GM10248 (cell line): ENCODE measurements at regions not wholly inside any gene's neighbourhood (a gene's known extent, or its start where the extent isn't known, plus 50 kb on each side); places are given as distances from the start of the nearest gene placed in this dataset.

ENCODE experiments used
- CTCF ChIA-PET: fragments of 300-600 bp; sonication (Branson Sonifier 250); formaldehyde crosslinking; extraction: SDS; loops from one replicate; lab custom pipeline; 2021; ENCODE audit warnings: antibody characterized with exemption; lab: Yijun Ruan, JAX
- POLR2A ChIA-PET: fragments of 350-650 bp; sonication (Branson Sonifier 250); formaldehyde crosslinking; extraction: SDS; loops from one replicate; lab custom pipeline; 2020; ENCODE audit warnings: antibody characterized with exemption; lab: Yijun Ruan, JAX
- DNase-seq: peaks from one replicate; pipeline ENCODE4 v3.0.0; 2012; ENCODE audit errors: extremely low spot score
- TF ChIP-seq, protein P1 (sequence below): IDR thresholded peaks from 2 replicates; pipeline ENCODE4 v1.5.1; 2012; ENCODE audit warnings: mild to moderate bottlenecking, low read depth; ENCODE audit errors: extremely low read depth, missing control alignments, control extremely low read depth

DNA sequence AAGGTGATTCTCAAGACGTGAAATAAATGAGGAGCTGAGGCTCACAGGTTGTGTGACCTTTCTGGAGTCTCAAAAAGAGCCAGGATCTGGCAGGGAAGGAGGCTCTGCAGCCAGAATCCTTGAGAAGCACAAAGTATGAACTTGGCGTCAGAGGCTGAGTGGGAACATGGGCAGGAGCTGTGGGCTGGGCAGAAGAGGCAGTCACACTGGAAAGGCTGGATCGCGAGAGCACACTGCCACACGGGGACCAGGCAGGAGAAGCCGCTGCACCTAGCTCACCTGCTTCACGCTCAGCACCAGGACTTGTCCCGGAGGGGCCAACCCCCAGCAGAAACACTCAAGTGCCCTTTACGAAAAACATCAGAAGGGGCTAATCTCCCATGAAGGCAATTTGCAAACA lies 535.0 kb downstream of the TNS3 start:
- TF ChIP-seq, protein P1, sequence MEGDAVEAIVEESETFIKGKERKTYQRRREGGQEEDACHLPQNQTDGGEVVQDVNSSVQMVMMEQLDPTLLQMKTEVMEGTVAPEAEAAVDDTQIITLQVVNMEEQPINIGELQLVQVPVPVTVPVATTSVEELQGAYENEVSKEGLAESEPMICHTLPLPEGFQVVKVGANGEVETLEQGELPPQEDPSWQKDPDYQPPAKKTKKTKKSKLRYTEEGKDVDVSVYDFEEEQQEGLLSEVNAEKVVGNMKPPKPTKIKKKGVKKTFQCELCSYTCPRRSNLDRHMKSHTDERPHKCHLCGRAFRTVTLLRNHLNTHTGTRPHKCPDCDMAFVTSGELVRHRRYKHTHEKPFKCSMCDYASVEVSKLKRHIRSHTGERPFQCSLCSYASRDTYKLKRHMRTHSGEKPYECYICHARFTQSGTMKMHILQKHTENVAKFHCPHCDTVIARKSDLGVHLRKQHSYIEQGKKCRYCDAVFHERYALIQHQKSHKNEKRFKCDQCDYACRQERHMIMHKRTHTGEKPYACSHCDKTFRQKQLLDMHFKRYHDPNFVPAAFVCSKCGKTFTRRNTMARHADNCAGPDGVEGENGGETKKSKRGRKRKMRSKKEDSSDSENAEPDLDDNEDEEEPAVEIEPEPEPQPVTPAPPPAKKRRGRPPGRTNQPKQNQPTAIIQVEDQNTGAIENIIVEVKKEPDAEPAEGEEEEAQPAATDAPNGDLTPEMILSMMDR = no peak
- ChIA-PET CTCF (interaction anchor here (0.8 kb wide), 1 partner anchor 1129 kb away, joined by 3 read pairs; no protein-coding TSS in a partner anchor), POLR2A (no interaction called here)
- no peak for DNase-seq

DNA sequence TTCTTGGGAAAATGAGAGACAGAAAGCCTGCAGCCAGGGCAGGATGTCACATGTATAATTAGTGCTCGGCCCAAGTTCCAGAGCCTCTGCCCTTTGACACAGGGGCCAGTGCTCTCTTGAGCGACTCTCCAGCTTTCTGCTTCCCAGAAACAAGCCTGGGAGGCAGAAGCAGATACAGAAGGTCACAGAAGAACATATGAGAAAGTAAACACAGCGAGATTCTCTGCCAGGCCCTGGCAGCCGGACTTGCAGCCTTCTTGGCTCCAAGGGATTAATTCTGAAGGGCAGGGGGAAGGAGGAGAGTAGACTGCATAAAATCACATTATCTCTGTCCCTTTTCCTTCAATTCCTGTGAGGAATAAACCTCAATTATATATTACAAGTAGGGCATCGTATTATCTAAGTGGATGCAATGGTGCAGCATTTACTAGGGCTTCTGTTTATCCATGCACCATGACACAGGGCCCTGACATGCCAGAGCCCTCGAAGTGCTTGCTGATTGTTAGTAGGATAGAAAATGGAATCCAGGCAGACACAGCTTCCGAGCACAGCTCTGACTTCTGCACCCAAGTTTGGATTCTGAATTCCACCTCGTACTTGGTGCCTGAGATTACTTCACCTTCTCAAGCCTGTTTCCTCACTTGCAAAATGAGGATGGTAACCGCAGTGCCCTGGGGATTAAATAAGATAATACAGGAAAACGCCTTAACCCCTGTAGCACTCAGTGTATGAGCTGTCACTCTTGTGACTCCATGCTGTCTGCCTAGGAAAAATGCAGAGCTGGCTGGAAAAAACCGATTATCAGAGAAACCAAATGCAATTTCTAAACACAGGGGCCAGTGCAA lies 536.5 kb downstream of the TNS3 start:
- CTCF ChIA-PET = no interaction called here
- TF ChIP-seq, protein P1 = no peak
- POLR2A ChIA-PET = no interaction called here

DNA sequence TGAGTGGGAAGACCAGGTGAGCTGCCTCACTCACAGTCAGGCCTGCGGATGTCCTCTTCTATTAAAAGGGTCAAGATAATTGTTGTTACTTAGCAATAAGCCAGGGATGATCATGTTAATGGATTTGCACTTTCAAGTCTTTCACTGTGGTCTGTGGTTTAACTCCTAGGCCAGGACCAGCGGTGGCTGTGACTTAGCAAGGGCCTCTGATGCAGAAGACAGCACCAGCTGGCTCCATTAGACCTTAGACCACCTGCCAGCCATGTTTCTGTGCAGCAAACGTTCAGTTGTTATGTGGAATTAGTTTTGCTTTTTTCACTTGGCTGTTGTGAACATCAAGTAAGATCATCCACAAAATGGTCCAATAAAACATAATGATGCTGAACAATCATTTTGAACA lies 537.3 kb downstream of the TNS3 start:
- CTCF ChIA-PET = no interaction called here
- TF ChIP-seq, protein P1 = no peak
- POLR2A ChIA-PET = no interaction called here
- no peak for DNase-seq

More for the DNA sequence above, 536.5 kb downstream of the TNS3 start:
- no peak for DNase-seq

DNA sequence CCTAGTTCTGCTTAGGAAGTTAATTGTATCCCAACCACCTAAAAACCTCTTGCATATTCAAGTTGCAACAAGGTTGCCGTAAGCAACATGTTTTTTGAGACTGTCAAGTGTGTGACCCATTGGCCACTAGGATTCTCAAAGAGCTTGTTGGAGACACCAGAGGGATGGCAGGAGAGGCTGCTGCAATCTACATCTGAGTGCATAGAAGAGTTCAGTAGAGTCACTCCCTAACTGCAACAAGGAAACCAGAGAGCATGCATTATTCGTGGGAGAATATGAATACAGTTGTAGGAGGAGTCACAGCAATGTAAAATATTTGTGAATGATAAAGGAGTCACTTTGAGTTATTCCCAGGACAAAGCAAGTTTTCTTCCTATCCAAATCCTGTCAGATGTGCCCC lies 538.6 kb downstream of the TNS3 start:
- DNase-seq = no peak
- TF ChIP-seq, protein P1 = no peak
- ChIA-PET CTCF (no interaction called here), POLR2A (no interaction called here)

DNA sequence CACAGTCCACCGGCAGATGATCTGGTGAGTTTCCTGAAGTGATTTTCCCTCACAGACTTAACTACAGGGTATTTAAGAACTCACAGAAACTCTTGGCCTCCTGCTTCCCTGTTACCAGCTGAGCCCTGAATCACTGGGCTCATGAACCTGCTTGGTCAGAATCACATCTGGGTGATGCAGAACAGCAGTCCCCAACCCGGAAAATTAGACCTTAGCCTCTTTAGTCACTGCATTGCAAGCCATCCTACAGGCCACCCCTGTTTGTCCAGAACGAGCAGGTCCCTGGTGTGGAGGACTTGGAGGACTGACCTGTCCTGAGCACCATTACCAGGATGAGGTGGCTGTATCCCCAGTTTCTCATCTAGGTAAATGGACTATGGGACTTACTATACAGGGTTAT lies 539.2 kb downstream of the TNS3 start:
- ChIA-PET POLR2A (no interaction called here), CTCF (no interaction called here)
- TF ChIP-seq, protein P1 = no peak
- DNase-seq = no peak

DNA sequence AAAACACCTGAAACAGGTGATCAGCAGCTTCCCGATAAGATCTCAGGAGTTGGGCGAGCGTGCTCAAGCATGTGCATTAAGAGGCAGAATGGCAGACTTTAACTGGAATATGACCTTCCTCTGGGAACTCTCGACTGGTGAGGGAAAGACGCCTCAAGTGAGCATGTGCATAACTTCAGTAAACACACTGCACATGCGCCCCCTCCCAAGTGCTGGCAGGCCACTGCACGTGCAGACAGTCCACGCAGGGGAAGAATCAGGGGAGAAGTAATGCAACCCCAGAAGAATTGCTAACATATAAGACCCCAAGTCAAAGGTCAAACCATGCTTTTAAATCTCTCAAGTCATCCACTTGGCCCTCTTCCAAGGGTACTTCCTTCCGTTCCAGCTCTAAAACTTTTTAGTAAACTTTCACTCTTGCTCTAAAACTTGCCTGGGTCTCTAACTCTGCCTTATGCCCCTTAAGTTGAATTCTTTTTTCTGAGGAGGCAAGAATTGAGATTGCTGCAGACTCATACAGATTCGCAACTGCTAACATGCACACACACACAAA lies 541.0 kb downstream of the TNS3 start:
- TF ChIP-seq, protein P1 = no peak
- no peak for DNase-seq
- POLR2A ChIA-PET = no interaction called here
- CTCF ChIA-PET = no interaction called here
